Pancreas (tissue), 10 donors: ENCODE measurements at regions not wholly inside any gene's neighbourhood (a gene's known extent, or its start where the extent isn't known, plus 50 kb on each side); places are given as distances from the start of the nearest gene placed in this dataset.

Experiments used
- ATAC-seq, 4 donors: fragments of 200-7000 bp; cut with Tn5 transposase; one replicate each; pipeline versions ENCODE4 v1.8.0 to v1.9.1; 2020; ENCODE audit warnings: mild to moderate bottlenecking in 4 of 4, moderate library complexity in 4 of 4
- DNase-seq, 6 donors: peaks; one replicate each; pipeline ENCODE4 v3.0.0-alpha.2; 2020
- FAIRE-seq: peaks from 2 replicates; lab custom pipeline; 2012; peaks lifted over from hg19 to GRCh38; lab: Jason Lieb, UNC
- H3K27ac ChIP-seq, 4 donors: fragments of 200-600 bp; sonication (generic); 1 replicate in 3 of 4; 2 replicates in 1 of 4; pipeline versions ENCODE4 v1.5.0 to v1.8.0; 2020
- H3K27me3 ChIP-seq, 4 donors: fragments of 200-600 bp; one replicate each; pipeline ENCODE4 v1.8.0; 2021
- H3K36me3 ChIP-seq, 3 donors: fragments of 200-600 bp; sonication (generic) in 1 of 3; one replicate each; pipeline versions ENCODE4 v1.5.0 to v1.8.0; 2020 to 2021
- H3K4me1 ChIP-seq, 3 donors: fragments of 200-600 bp; one replicate each; pipeline ENCODE4 v1.8.0; 2021
- H3K4me3 ChIP-seq, 4 donors: fragments of 200-600 bp; sonication (generic) in 2 of 4; one replicate each; pipeline versions ENCODE4 v1.5.0 to v1.8.0; 2020 to 2021
- H3K9me3 ChIP-seq, 4 donors: fragments of 200-600 bp; one replicate each; pipeline ENCODE4 v1.8.0; 2021
- WGBS, 2 donors: extraction: QIAGEN DNeasy Blood & Tissue Kit; methylation state at CpG; one replicate each; pipeline ENCODE4 v1.1.7; 2013; 5-methylcytosine and 5-hydroxymethylcytosine counted together
- intact Hi-C, 3 donors: fragments of 100-400 bp; cut with DNase I; formaldehyde crosslinking; loops; one replicate each; pipeline versions ENCODE4 v1.11.1 to v1.14.2; 2022
- TF ChIP-seq, protein P1 (sequence below), 4 donors: fragments of 200-600 bp; sonication (generic) in 3 of 4; IDR thresholded peaks; one replicate each; pipeline versions ENCODE4 v1.5.0 to v1.8.0; 2021; ENCODE audit warnings: antibody characterized with exemption in 4 of 4
- donor health status: healthy with polysubstance abuse.
- donor health status: DM: no; HTN: no; CAD: no; lungs with moderate emphysema.
- donor health status: DM: no; HTN: no; CAD: no.
- donor health status: control.
- donor health status: control.
- donor health status: Bipolar disorder and iron deficiency.
- donor health status: DM: yes; HTN: yes; CAD: no.
- donor health status: DM: no; HTN: no; CAD: no.
- donor health status: DM: no; HTN: no; CAD: no.
- donor health status: DM: yes; HTN: yes; CAD: no.

DNA sequence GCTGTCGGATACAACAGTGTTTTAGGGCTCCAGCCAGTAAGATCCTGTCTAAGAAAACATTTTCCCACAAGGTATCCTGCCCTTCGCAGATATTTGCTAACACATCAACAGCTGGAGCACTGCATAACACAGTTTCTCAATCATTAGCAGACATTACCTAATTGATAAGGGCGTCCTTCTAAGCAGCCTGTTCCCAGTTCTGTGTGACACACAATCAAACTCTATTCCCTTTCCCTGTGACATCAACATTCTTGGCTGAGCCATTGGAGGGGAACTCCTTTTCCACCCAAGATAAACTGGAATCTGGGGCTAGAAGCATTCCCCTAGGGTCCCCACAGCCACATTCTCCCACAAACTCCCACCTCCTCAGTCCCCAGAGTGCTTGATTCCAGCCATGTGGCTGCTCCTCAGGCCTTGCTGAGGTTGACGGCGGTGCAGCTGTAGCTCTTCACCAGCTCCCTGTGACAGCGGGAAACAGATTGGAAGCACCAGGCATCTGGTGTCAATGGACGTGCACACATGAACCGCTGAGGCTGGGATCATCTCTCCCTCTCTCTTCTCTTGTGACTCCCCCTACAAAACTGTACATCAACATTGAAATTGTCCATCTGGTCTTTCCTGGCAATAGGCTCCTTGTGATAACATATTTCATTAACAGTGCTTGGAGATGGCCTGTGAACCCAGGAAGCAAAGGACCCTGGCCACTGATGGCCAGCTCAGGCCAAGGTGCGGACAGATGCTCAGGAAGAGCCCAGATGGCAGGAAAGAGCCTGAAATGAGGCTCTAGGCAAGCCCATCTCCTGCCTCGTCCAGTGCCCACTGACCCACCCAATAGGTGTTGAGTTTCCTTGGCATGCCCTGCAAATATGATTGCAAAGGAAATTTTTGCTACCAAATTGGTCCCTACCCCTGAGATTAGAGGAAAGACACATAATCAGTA, 131.1 kb upstream of the TBX20 start:
- DNase-seq (no peak), ATAC-seq (no peak), FAIRE-seq (no peak)
- Histone ChIP-seq H3K4me3 (no peak overlapping the region), H3K36me3 (no peaks in the 10 kb centered on the region), H3K4me1 (no peaks in the 10 kb centered on the region), H3K27me3 (no peaks in the 10 kb centered on the region), H3K9me3 (no peaks in the 10 kb centered on the region), H3K27ac (no peak overlapping the region)
- intact Hi-C loops: no loop called here
- 67 to 74% methylated on average over 10 of the region's 10 CpGs for WGBS, 2 donors
- TF ChIP-seq, protein P1, sequence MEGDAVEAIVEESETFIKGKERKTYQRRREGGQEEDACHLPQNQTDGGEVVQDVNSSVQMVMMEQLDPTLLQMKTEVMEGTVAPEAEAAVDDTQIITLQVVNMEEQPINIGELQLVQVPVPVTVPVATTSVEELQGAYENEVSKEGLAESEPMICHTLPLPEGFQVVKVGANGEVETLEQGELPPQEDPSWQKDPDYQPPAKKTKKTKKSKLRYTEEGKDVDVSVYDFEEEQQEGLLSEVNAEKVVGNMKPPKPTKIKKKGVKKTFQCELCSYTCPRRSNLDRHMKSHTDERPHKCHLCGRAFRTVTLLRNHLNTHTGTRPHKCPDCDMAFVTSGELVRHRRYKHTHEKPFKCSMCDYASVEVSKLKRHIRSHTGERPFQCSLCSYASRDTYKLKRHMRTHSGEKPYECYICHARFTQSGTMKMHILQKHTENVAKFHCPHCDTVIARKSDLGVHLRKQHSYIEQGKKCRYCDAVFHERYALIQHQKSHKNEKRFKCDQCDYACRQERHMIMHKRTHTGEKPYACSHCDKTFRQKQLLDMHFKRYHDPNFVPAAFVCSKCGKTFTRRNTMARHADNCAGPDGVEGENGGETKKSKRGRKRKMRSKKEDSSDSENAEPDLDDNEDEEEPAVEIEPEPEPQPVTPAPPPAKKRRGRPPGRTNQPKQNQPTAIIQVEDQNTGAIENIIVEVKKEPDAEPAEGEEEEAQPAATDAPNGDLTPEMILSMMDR (IDR thresholded peaks at IDR 0.05): no peak

DNA sequence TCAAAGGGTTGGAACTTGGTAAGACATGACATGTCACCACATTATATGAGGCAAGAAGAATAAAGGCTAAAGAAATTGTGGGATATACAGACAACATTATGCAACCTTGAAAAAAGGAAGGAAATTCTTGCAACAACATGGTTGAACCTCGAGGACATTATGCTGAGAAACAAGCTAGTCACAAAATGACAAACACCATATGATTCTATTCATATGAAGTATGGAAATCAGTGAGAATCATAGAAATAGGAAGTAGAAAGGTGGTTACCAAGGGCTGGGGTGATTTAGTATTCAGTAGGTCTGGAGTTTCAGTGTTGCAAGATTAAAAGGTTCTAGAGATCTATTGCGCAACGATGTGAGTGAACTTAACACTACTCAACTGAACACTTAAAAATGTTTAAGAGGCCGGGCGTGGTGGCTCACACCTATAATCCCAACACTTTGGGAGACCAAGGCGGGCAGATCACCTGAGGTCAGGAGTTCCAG, 126.9 kb upstream of the TBX20 start:
- no peak for FAIRE-seq
- peak in 2 of 4 donors; percentile 23 to 44 for ATAC-seq
- Histone ChIP-seq H3K36me3 (no peaks in the 10 kb centered on the region), H3K9me3 (no peaks in the 10 kb centered on the region), H3K4me1 (no peaks in the 10 kb centered on the region), H3K4me3 (no peak overlapping the region), H3K27ac (no peak overlapping the region), H3K27me3 (no peaks in the 10 kb centered on the region)
- DNase-seq: no peak
- WGBS, 2 donors: 83 to 90% methylated on average over 6 of the region's 6 CpGs
- intact Hi-C loops: no loop called here
- TF ChIP-seq, protein P1 (IDR thresholded peaks at IDR 0.05): no peak

DNA sequence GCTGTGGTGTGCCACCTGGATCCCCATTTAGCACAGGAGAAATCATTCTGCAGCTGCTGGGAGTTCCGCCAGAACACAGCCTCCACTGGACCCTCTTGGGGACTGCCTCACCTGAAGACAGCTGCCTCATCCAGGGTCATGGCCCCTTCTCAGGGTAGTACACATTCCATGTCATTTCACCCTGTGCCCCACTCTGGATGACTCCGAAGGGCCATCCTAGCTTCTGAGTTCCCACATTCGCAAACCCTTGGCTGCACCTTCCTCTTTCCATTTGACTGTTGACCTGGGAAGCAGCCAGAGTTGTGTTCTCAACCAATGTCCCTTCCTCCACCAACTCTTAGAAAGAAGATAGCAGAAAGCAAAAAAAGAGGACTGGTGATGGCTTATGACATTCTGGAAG, 125.6 kb upstream of the TBX20 start:
- DNase-seq: no peak
- TF ChIP-seq, protein P1 (IDR thresholded peaks at IDR 0.05): no peak
- no peak overlapping the region for H3K27ac ChIP-seq
- no peaks in the 10 kb centered on the region for H3K9me3 ChIP-seq
- intact Hi-C loops: no loop called here
- H3K4me1 ChIP-seq: no peaks in the 10 kb centered on the region
- no peak overlapping the region for H3K4me3 ChIP-seq
- WGBS, 2 donors: 76 to 88% methylated on average over 3 of the region's 3 CpGs
- ATAC-seq: no peak
- no peak for FAIRE-seq
- H3K27me3 ChIP-seq: no peaks in the 10 kb centered on the region
- no peaks in the 10 kb centered on the region for H3K36me3 ChIP-seq

DNA sequence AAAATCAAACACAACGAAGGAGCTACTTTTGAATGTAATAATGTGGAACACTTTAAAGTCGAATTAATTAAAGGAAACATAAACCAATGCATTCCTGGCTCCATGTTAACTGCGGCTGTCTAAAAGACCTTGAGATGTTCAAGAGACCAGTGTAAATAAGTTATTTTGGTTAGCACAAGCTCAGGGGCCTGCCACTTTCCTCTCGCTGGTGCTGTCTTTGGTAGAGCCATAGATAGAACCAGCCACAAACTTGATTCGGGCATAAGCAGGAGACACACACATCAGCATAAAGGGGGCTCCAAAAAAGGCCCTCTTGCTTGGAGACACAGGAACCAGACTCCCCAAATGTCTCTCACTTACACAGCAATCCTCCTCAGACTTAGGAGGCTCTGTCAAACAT, 121.6 kb upstream of the TBX20 start:
- Histone ChIP-seq H3K9me3 (no peaks in the 10 kb centered on the region), H3K4me3 (no peak overlapping the region), H3K27me3 (no peaks in the 10 kb centered on the region), H3K36me3 (no peaks in the 10 kb centered on the region), H3K27ac (no peak overlapping the region), H3K4me1 (no peaks in the 10 kb centered on the region)
- TF ChIP-seq, protein P1 (IDR thresholded peaks at IDR 0.05): no peak
- WGBS, 2 donors: 54 to 62% methylated on average over 5 of the region's 5 CpGs
- FAIRE-seq (no peak), ATAC-seq (no peak), DNase-seq (no peak)
- intact Hi-C loops: no loop called here

DNA sequence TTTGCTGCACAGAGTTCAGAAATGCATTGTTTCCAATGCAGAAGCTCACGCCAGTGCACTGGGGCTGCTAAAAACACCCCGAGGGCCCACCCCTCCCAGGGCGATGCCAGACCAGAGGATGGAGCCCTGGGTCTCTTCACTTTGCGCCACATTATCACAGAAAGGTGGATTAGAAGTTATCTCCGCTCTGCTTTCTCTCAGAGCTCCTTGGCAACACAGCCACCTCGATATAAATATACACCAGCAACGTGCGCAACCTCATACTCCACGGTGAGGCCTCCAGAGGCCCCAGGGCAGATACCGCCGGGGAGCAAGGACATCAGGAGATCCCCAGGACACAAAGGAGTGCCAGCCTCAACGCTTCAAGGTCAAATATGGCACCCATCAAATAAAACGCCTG, 121.0 kb upstream of the TBX20 start:
- intact Hi-C loops: no loop called here
- Histone ChIP-seq H3K27me3 (no peaks in the 10 kb centered on the region), H3K4me1 (no peaks in the 10 kb centered on the region), H3K9me3 (no peaks in the 10 kb centered on the region), H3K27ac (no peak overlapping the region), H3K4me3 (no peak overlapping the region), H3K36me3 (no peaks in the 10 kb centered on the region)
- 64 to 72% methylated on average over 13 of the region's 13 CpGs for WGBS, 2 donors
- DNase-seq (no peak), FAIRE-seq (no peak), ATAC-seq (no peak)
- TF ChIP-seq, protein P1 (IDR thresholded peaks at IDR 0.05): no peak
